Neural crest cell (in vitro differentiated cells): ENCODE measurements at regions not wholly inside any gene's neighbourhood (a gene's known extent, or its start where the extent isn't known, plus 50 kb on each side); places are given as distances from the start of the nearest gene placed in this dataset.

Source experiments
- DNase-seq: peaks from one replicate; pipeline ENCODE4 v3.0.0; 2021; ENCODE audit warnings: low read depth, mixed read lengths, low spot score
- H3K27ac Mint-ChIP-seq: one replicate; pipeline ENCODE4 v1.8.0; 2021; ENCODE audit warnings: mild to moderate bottlenecking, mixed read lengths; ENCODE audit not compliant: unreplicated experiment
- H3K27me3 Mint-ChIP-seq: 2 replicates; pipeline ENCODE4 v1.8.0; 2021; ENCODE audit warnings: low read depth, mild to moderate bottlenecking, mixed read lengths
- H3K36me3 Mint-ChIP-seq: 2 replicates; pipeline ENCODE4 v1.8.0; 2021; ENCODE audit warnings: low read depth, mild to moderate bottlenecking, mixed read lengths
- H3K4me1 Mint-ChIP-seq: 2 replicates; pipeline ENCODE4 v1.8.0; 2021; ENCODE audit warnings: mixed read lengths
- H3K4me3 Mint-ChIP-seq: one replicate; pipeline ENCODE4 v1.8.0; 2021; ENCODE audit warnings: mild to moderate bottlenecking, mixed read lengths
- H3K9me3 Mint-ChIP-seq: 2 replicates; pipeline ENCODE4 v1.8.0; 2021; ENCODE audit warnings: mixed read lengths
- CTCF ChIP-seq: fragments of 200-600 bp; sonication (generic); conservative IDR thresholded peaks from 2 replicates; pipeline ENCODE4 v1.5.0; 2021; ENCODE audit warnings: antibody characterized with exemption, mild to moderate bottlenecking

- Mint-ChIP-seq H3K4me1 (peaks cover 9% of the 10 kb centered on the region), H3K27me3 (no peaks in the 10 kb centered on the region), H3K4me3 (no peak overlapping the region), H3K27ac (no peak overlapping the region), H3K36me3 (no peaks in the 10 kb centered on the region), H3K9me3 (no peaks in the 10 kb centered on the region)
- TF ChIP-seq CTCF, result no peak
- no peak for DNase-seq
Measured at GRCh38 chr3:145182196-145182911, 978.6 kb downstream of the PLOD2 start.

DNA sequence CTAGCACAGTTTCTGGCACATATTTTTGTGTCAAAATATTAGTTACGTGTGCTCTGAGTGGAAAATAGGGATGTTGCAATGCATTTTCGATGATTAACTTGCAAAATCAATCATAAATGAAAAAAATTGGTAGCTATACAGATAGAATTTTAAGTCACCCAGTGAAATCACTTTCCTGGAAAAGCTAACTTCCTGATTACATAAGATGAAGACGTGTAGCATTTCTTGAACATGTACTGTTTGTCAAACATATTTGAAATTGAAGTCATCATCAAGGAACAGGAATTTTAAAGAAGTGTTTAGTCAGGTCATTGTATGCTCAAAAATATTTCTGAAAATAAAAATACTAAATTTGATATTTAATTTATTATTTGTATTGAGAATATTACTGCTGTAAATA lies 977.7 kb downstream of the PLOD2 start:
- Mint-ChIP-seq H3K27ac (no peak overlapping the region), H3K9me3 (no peaks in the 10 kb centered on the region), H3K27me3 (no peaks in the 10 kb centered on the region), H3K4me1 (peaks cover 9% of the 10 kb centered on the region), H3K4me3 (no peak overlapping the region), H3K36me3 (no peaks in the 10 kb centered on the region)
- DNase-seq, result no peak
- no peak for TF ChIP-seq CTCF

GRCh38 chr3:145188079-145188770 lies 972.8 kb downstream of the PLOD2 start:
- H3K27ac Mint-ChIP-seq, result no peak overlapping the region
- DNase-seq, result no peak
- no peaks in the 10 kb centered on the region for H3K4me1 Mint-ChIP-seq
- H3K27me3 Mint-ChIP-seq, result no peaks in the 10 kb centered on the region
- H3K9me3 Mint-ChIP-seq, result no peaks in the 10 kb centered on the region
- H3K36me3 Mint-ChIP-seq, result no peaks in the 10 kb centered on the region
- H3K4me3 Mint-ChIP-seq, result no peak overlapping the region
- no peak for TF ChIP-seq CTCF

DNA sequence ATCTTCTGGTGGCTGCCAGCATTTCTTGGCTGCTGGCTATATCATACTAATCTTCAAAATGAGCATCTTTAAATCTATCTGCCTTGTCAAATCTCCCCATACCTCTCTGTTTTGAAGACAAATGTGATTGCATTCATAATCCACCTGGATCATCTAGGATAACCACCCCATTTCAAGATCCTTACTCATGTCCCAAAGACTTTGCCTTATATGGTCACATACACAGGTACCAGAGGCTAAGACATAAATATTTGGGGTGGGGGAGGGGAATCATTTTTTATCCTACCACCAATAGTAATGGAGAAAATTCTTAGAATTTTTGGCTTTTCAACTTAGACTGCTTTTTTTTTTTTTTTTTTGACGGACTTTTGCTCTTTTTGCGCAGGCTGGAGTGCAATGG lies 970.8 kb downstream of the PLOD2 start:
- Mint-ChIP-seq H3K4me3 (no peak overlapping the region), H3K27me3 (no peaks in the 10 kb centered on the region), H3K36me3 (no peaks in the 10 kb centered on the region), H3K4me1 (no peaks in the 10 kb centered on the region), H3K9me3 (peaks cover 4% of the 10 kb centered on the region), H3K27ac (no peak overlapping the region)
- TF ChIP-seq CTCF, result no peak
- DNase-seq, result no peak

- TF ChIP-seq CTCF, result no peak
- Mint-ChIP-seq H3K9me3 (peaks cover 4% of the 10 kb centered on the region), H3K36me3 (no peaks in the 10 kb centered on the region), H3K4me1 (no peaks in the 10 kb centered on the region), H3K27ac (no peak overlapping the region), H3K27me3 (no peaks in the 10 kb centered on the region), H3K4me3 (no peak overlapping the region)
- DNase-seq, result no peak
Measured at GRCh38 chr3:145190761-145191160, 970.2 kb downstream of the PLOD2 start.
